GM18858 (cell line): ENCODE measurements at regions not wholly inside any gene's neighbourhood (a gene's known extent, or its start where the extent isn't known, plus 50 kb on each side); places are given as distances from the start of the nearest gene placed in this dataset.

Experiments
- ATAC-seq: cut with Tn5 transposase; IDR thresholded peaks from one replicate; pipeline ENCODE4 v1.9.1; 2021; ENCODE audit not compliant: unreplicated experiment

DNA sequence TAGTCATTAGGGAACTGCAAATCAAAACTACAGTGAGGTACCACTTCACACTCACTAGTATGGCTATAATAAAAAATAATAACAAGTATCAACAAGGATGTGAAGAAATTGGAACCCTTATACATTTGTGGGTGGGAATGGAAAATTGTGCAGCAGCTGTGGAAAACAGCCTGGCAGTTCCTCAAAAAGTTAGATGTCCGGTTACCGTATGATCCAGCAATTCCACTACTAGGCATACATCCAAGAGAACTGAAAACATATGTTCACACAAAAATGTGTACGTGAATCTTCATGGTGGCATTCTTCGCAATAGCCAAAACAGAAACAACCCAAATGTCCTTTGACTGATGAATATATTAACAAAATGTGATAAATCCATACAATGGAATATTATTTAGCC, 187.9 kb upstream of the LYSMD4 start:
- ATAC-seq, result no peak

DNA sequence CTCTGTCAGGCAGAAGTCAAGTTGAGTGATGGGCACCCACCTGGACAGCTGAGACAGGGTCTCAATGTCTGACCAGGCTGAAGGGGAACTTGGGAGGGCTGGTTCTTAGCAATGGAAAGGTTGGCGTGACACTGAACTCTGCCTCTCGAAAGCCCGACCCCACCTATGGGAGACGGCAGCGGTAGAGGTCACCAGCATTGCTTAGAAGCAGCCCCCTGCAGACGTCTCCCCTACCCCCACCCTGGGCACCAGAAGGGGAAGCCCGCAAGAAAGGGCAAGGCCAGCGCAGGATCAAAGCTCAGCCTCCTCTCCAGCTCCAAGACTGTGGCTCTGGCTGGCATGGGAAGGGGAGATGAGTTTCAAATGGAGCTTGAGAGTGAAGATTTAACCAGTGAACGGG, 184.8 kb upstream of the LYSMD4 start:
- ATAC-seq, result no peak

DNA sequence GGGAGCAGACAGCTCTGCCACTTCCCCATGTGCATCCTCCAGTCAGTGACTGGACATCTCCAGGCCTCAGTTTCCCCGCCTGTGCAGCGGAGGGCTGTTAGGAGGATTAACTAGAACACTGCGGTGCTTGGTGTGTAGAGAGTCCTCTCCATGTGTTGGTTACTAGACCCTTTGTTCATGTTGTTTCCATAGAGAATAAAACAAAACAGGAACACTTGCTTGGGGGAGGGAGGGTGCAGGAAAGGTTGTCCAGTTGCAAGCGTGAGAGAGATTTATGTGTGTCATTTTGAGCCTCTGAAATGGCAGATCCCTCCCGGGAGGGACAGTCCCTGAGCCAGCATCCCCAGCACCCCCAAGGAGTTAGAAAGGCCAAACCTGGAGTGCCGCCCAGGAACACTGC, 184.0 kb upstream of the LYSMD4 start:
- no peak for ATAC-seq

DNA sequence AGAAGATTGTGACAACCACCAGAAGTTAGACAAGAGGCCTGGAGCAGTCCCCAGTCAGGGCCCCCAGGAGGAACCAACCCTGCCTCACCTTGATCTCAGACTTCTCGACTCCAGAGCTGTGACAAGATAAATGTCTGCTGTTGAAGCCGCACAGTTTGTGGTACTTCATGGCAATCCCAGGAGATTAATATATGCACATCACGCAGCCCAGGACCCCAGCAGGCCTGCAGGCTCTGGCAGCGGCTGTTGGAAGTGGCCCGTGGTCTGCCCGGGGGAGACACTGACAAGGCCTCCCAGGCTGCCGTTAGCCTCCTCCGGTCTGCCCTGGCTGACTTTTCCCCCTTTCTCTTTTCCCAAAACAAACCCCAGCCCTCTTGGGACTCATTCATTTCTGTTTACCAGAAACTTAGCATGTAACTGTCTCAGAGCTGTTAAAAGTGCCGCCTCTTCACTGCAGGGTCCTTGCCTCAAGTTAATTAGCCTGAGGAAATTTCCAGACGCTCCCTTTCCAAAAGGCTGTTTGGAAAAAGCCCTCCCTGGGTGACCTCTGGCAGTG, 183.5 kb upstream of the LYSMD4 start:
- no peak for ATAC-seq

DNA sequence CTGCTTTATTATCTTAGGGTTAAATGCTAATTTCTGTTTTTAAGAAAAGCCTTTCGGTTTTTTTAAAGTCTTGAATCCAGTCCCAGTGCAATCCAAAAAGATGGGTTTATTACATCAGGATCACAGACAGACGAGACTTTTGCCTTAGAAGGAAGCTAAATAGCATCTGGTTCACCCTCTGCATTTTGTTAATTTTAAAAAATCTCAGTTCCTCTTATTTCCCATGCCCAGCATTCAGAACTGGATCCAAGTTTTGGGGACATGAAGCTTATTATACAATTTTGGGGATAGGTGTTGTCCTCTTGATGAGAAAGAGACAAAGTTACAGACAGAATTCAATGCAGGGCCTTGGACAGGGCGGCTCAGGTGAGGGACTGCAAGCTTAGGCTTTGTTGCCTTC, 181.5 kb upstream of the LYSMD4 start:
- ATAC-seq, result no peak

DNA sequence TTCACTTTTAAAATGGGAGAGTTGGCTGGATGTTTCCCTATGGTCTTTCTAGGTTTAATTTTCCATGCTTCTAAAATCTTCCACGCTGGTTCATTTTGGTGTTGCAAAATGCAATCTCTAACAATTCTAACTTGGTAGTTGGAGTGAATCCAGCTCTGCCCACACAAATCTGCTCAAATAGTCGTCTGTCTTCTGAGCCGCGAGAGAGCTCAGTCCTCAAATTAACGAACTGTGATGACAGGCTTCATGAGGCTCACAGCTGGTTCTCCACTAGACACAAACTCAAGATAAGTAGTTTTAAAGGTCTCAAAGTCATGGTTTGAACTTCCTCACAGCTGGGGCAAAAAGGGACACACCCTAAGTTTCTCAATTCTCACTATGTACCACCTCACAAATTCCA, 178.6 kb upstream of the LYSMD4 start:
- ATAC-seq, result no peak

DNA sequence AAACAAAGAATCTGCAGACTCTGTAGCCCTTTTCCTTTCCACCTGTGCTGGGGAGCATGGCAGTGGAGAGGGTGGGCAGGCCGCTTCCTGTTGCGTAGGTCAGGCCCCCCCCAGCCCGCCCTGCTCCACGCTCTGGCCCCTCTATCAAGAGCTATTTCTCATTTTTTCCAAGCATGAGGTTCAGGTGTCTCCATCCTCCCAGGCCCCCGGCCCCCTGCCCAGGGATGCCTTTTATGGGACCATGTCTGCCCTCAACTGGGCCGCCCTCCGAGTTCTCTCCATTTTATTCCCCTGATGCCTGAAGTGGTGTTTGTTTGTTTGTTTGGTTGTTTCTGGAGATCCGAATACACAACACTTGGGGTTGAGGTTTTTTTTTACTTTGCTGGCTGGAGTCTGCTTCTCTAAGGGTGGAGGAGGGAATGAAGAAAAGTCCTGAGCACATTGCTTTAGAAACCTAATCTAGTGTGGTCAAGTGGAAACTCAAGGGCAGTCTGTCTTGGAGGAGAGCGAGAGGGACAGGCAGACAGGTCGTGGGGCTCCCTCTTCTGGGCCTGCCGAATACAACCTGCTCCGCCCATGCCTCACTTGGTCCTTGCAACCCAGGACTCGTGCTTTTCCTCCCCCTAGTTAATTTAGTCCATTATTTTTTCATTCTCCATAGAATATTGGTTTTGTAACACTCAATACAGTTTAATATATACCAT, 176.5 kb upstream of the LYSMD4 start:
- no peak for ATAC-seq

DNA sequence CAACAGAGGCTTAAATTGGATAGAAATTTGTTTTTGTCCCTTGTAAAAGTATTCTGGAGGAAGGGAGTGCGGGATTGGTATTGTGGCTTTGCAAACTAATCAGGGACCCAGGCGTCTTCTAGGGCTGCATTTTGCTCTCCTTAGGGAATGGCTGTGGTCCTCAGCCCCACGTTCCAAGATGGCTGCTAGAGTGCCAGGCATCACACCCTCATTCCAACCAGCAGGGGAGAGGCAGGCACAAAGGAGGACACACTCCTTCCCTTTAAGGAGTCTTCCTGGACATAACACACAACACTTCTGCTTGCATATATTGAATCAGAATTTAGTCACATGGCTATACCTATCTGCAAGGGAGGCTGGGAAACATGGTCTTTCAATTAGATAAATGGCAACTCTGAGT, 174.5 kb upstream of the LYSMD4 start:
- ATAC-seq, result no peak

DNA sequence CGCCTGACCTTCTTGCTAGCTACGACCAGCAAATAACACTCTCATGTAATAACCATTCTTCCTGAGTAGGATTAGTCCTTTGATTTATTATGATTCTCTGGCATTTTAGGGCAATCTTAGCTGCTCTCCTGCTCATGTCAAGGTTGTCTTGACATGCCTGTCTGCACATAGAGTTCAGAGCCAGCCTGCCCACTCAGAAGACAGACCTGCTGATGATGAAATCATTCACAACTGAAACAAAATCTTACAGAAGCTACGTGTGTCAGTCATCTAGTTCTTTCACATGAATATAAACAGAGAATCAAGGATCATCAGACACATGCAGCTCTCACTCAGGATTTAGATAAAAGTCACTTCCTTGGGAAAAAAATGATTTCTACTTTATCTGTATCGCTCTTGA, 173.6 kb upstream of the LYSMD4 start:
- ATAC-seq, result no peak

DNA sequence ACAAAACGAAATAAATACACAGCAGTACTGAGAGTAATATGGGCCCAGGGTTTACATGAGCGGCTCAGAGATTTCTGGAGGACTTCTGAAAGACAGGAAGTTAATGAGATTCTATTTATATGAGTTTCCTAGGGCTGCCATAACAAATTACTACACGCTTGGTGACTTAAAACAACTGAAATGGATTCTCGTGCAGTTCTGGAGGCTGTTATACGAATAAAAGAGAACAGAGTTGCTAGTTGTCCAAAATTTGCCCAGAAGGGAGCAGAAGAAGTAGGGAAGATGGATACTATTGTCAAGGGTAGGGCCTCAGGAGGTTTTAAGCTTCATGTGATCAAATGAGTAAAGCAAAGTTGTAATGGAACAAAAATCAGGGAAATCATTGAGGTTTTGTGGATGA, 173.1 kb upstream of the LYSMD4 start:
- ATAC-seq, result no peak

DNA sequence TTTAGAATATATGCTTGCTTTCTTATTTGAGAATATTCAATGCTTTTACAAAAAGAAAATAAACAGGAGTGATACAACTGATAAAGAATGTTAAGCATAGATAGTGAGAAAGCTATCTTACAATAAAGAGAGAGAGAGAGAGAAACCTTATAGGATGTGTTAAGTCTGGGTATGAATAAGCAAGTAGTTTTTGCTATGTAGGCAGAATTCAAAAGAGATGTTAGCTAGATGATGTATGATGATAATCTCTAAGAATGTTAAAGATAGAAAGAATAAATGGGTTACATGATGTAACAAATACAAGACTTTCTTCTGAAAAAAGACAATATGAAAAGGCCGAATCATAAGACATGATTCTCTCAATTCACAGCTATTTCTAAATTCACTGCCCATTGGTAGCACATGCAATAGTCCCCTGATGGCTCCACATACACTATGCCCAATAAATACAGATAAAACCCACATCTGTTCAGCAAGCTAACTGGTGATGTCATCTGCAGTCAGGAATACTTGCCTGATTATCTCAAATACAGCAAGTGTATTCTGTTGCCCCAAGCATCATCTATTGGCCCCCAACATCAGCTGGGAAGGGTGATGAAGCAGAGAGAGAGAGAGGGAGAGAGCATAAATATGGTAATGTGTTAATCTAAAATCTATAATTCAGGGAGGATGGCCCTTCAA, 169.2 kb upstream of the LYSMD4 start:
- ATAC-seq, result no peak

DNA sequence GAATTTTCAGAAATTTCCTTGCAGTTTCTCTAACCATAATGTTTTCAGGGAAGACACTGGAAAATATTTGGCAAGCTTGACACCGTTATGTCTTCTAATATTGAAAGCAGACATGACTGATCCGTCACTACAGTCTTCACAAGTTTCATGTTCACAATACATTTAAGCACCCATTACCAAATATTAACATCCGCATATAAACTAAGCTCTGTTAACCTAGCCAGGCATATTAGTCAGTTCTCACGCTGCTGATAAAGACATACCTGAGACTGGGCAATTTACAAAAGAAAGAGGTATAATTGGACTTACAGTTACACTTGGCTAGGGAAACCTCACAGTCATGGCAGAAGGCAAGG, 162.7 kb upstream of the LYSMD4 start:
- peak; percentile 62 for ATAC-seq

DNA sequence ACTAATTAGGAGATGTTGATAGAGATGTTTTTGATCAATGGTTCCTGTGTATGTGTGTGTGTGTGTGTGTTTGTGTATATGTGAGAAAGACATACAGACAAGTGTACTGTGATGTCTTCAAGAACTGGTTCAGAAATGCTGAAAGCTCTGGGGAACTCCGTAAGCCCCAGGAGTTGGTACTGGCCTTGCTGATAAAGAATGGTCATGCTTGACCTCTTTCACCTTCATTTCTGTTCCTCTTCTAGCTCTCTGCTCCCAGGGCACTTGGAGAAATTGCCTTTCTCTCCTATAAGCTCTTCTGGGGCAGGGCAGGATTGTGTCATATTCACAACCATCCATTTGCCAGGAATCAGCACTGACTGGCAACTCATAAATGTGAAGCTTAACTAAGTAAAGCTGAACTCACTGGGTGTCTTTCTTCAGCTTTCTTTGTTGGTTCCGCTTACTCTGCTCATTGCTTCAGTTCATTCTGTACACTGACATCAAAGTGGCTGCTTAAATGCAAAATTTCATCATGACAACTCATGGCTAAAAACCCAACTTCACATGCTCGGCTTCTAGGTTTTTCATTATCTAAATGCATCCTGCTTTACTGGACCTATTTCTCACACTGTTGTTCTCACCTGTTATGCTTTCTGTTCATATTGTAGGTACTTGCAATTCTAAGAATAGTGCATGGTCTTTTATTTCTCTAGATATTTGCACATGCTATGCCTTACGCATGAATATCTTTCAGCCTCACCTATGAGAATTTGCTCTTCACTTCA, 162.1 kb upstream of the LYSMD4 start:
- ATAC-seq, result peak; percentile 42

DNA sequence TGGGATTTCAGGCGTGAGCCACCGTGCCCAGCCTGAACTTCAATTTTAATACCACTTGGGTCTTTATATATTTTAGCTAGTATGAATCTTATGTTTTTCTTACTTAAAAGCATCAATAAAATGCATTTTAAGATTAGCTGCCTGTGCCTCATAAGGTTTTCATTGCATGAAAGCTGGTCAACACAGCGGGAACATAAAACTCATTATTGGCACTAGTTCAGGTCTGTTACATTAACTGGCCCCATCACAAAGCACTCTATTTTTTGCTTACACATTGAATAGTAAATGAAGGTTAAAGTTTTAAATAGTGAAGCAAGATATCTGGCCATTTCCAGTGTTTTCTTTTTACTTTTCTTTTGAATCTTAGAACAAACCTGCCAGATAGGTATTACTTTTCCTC, 145.6 kb upstream of the LYSMD4 start:
- ATAC-seq, result no peak

DNA sequence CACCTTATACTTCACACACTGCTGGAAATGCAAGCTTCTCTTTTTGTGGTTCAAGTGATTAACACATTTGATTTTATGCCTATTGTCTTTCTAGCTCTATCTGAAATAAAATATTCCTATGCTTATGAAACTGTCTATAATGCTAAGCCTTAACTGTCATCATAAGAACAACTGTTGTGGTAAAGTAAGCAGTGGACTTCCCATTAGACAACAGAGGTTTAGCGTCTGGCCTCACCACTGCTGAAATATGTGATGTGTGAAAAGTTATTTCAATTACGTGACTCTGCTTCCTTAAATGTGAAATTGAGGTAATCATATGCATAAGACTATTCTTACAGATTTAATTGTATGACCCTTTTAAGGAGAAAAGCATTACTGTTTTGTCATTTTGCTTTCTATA, 140.2 kb upstream of the LYSMD4 start:
- ATAC-seq, result no peak

DNA sequence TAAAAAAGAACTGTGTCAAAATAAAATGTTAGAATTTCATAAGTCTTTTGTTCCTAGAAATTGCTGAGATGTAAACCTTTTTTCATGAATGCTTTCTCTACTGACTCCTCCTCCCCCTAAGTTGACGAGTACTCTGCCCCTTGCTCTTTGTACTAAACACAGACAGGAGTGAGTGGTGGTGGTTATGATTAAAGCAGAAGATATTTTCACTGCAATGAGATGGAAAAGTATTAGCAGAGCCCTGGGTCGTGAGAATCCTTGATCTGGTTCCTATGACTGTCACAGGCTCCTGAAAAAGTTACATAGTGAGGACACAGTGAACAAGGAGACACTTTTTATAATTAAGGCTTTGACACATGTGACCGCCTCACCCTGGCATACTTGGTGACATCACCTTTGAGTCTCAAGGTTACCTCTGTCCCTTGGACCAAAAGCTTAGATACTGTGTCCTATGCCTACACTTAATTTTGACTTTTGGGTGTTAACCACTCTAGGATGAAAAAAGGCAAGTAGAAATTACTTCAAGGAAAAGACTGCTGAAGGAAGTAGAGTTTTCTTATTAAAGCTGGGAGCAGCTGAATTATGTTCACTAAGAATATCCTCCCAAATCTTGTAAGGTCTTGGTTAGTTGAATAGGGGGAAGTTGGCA, 130.4 kb upstream of the LYSMD4 start:
- ATAC-seq, result no peak

DNA sequence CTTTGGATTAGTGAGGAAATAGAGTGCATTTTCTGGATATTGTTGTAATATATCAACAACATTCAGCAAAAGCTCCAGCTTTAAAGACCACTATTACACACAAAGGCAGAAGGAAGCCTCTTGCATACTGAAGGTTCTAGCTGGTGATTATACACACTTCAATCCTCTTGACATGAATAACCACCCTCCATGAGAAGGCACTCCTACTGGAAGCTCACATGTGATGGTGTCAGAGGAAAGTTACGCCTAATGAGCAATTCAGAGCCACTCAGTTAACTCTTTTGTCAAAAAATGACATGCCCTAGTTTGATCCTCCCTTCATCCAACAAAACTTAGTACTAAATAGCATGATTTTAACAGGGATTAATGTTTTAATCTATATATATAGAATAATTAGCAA, 124.6 kb upstream of the LYSMD4 start:
- no peak for ATAC-seq

DNA sequence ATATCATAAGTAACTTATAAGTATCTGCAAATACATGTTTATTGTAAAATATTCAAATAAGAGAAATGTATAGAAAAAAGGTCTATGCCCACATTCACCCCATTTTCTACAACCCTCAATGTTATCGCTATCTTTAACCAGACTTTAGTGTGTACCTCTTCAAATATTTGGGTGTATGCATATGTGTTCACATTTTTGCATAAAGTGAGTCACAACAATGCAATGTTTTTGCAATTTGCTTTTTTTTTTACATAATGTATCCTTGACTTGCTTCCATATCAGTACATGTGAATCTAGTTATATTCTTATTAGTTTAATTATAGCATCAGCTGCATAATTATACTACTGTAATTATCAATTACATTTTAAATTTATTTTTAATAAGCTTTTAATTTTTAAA, 117.3 kb upstream of the LYSMD4 start:
- no peak for ATAC-seq

DNA sequence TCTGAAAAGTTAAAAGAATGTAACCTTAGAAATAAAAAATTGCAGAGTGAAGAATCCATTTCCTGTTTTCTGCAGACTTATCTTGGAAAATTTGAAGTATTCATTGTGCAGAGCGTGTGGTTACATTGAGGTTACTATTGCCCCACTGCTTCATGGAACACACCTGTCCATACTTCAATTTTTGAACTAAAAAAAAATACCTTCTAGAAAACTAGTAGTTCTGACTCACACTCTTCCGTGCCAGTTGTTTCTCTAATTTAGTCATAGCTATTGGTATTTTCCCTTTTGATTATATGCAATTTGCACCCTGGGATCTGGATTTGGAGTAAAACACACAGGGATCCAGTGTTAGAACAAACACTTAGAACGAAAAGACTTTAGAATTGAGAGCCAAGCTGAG, 111.8 kb upstream of the LYSMD4 start:
- ATAC-seq, result peak; percentile 67

DNA sequence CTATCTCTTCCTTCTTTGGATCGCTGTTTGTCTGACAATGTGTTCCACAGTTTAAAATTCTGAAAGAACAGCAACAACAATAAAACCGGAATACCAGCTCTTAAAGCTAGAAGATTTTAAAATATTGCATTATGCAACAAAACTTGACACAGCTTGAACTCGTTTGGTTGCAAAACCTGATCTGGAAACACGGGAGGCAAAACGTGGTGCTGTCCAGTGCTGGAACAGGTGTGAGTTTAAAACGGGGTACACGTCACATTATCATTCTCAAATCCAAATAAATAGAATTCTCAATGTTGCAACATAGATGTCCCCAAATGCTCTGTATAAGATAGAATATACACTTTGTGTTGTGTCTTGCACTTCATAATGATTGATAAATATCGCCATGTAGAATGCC, 110.9 kb upstream of the LYSMD4 start:
- no peak for ATAC-seq

DNA sequence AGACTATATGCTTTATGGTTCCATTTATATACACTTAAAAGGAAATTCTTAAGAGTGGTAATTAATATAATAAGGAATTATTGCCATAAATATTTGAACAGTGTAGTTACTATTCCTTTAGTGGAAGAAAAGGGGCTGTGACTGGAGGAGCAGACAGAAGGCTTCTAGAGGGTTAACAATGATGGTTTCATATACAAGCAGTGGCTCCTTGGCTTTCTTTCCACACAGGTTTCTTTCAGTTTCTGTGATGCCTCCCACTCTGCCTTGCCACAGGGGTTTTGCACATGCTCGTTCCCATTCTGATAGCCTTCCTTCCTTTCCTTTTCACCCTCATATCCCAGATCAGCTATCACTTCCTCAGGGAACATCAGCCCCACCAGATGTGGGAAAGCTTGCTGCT, 108.8 kb upstream of the LYSMD4 start:
- ATAC-seq, result no peak
